ENCODE measurements at regions not wholly inside any gene's neighbourhood (a gene's known extent, or its start where the extent isn't known, plus 50 kb on each side); places are given as distances from the start of the nearest gene placed in this dataset.
"Not testable (repeated sequence)": the region's sequence is repeated elsewhere in the genome, so short reads cannot be mapped to it uniquely, and the experiment has no call there.

- H3K27ac Mint-ChIP-seq, result no peak overlapping the region
- no peak for ATAC-seq
- H3K36me3 Mint-ChIP-seq, result no peaks in the 10 kb centered on the region
- no peaks in the 10 kb centered on the region for H3K9me3 Mint-ChIP-seq
- DNase-seq (ENCODE audit: low spot score in 2 of 2), result no peak
Observed at GRCh38 chr7:35900651-35901050, 99.8 kb downstream of the SEPTIN7 start.

GRCh38 chr7:35905555-35905954 lies 104.7 kb downstream of the SEPTIN7 start:
- Mint-ChIP-seq H3K9me3 (no peaks in the 10 kb centered on the region), H3K27ac (peak overlapping the region in 1 of 2 donors; percentile 77), H3K36me3 (no peaks in the 10 kb centered on the region)

DNA sequence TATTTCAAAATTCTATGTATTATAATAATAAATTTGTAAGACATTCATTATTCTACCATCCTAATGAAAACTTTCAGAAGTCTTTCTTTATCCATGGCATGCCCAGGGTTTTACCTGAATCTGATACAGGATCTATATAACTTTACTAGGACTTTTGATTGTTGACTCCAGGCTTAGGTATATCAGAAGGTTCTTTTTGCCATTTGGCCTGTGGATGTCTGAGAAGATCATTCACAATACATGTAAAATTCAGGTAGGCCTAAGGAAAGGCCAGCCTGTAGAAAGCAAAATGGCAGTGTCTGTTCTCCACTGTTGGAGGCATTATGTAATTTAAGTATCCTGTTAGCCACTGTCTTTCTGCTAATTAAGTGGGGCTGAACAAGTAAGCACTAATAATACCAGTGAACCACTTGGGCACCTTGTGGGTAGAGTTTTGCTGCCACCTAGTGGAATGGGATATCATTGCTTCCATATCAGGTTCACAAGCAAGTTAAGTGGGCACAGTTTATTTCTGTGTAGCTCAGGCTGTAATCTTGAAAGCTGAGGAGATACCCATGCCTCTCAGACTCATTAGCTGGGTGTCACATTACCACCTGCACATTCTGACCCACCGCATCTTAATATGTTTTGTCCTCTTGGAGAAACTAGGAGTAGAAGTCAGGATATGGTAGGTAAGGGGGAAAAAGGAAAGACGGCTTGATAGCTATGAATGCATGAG lies 105.5 kb downstream of the SEPTIN7 start:
- no peaks in the 10 kb centered on the region for H3K9me3 Mint-ChIP-seq
- peaks cover 0 to 2% of the 10 kb centered on the region in 2 donors for H3K36me3 Mint-ChIP-seq
- H3K27ac Mint-ChIP-seq, result no peak overlapping the region
- peak in 1 of 2 donors; percentile 74 for DNase-seq (ENCODE audit: low spot score in 2 of 2)
- ATAC-seq, result peak; percentile 71 to 78

More at GRCh38 chr7:35905555-35905954, 104.7 kb downstream of the SEPTIN7 start:
- DNase-seq (ENCODE audit: low spot score in 2 of 2), result no peak
- no peak for ATAC-seq

GRCh38 chr7:35908331-35909216 lies 107.7 kb downstream of the SEPTIN7 start:
- ATAC-seq, result no peak
- no peak for DNase-seq (ENCODE audit: low spot score in 2 of 2)
- Mint-ChIP-seq H3K9me3 (no peaks in the 10 kb centered on the region), H3K27ac (no peak overlapping the region), H3K36me3 (peaks cover 0 to 14% of the 10 kb centered on the region in 2 donors)

- no peak overlapping the region for H3K27ac Mint-ChIP-seq
- DNase-seq (ENCODE audit: low spot score in 2 of 2) (no peak), ATAC-seq (no peak)
- H3K36me3 Mint-ChIP-seq, result peaks cover 0 to 14% of the 10 kb centered on the region in 2 donors
- H3K9me3 Mint-ChIP-seq, result no peaks in the 10 kb centered on the region
Observed at GRCh38 chr7:35909870-35910357, 109.1 kb downstream of the SEPTIN7 start.

- H3K27ac Mint-ChIP-seq; ATAC-seq; H3K9me3 Mint-ChIP-seq; DNase-seq (ENCODE audit: low spot score in 2 of 2): not testable (repeated sequence)
- H3K36me3 Mint-ChIP-seq, result peaks cover 0 to 14% of the 10 kb centered on the region in 2 donors
Observed at GRCh38 chr7:35910621-35911020, 109.8 kb downstream of the SEPTIN7 start.

GRCh38 chr7:35913350-35913749 lies 112.5 kb downstream of the SEPTIN7 start:
- DNase-seq (ENCODE audit: low spot score in 2 of 2); ATAC-seq; H3K9me3 Mint-ChIP-seq; H3K27ac Mint-ChIP-seq: not testable (repeated sequence)
- H3K36me3 Mint-ChIP-seq, result peaks cover 0 to 14% of the 10 kb centered on the region in 2 donors

DNA sequence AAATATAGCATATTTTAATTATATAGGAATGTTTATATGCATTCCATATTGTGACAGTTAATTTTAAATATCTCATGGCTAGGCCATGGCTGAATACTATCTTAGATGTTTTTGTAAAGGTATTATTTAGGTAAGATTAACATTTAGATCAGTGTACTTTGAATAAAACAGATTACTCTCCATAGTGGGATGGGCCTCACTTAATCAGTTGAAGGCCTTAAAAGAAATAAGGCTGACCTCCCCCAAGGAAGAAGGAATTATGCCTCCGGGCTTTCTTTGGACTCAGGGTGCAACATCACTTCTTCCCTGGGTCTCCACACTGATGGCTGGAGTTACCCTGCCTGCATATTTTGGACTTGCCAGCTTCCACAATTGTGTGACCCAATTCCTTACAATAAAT lies 113.4 kb downstream of the SEPTIN7 start:
- not testable (repeated sequence) for H3K9me3 Mint-ChIP-seq; DNase-seq (ENCODE audit: low spot score in 2 of 2); H3K27ac Mint-ChIP-seq; ATAC-seq
- peaks cover 0 to 14% of the 10 kb centered on the region in 2 donors for H3K36me3 Mint-ChIP-seq

GRCh38 chr7:35915247-35915955 lies 114.5 kb downstream of the SEPTIN7 start:
- H3K27ac Mint-ChIP-seq, result not testable (repeated sequence)

GRCh38 chr7:35918217-35918616 lies 117.4 kb downstream of the SEPTIN7 start:
- not testable (repeated sequence) for ATAC-seq; DNase-seq (ENCODE audit: low spot score in 2 of 2); H3K9me3 Mint-ChIP-seq; H3K36me3 Mint-ChIP-seq; H3K27ac Mint-ChIP-seq

More at GRCh38 chr7:35915247-35915955, 114.5 kb downstream of the SEPTIN7 start:
- ATAC-seq; DNase-seq (ENCODE audit: low spot score in 2 of 2); H3K9me3 Mint-ChIP-seq: not testable (repeated sequence)
- peaks cover 0 to 14% of the 10 kb centered on the region in 2 donors for H3K36me3 Mint-ChIP-seq

- H3K27ac Mint-ChIP-seq, result peak overlapping the region in 1 of 2 donors; percentile 95
- not testable (repeated sequence) for ATAC-seq; H3K36me3 Mint-ChIP-seq; H3K9me3 Mint-ChIP-seq; DNase-seq (ENCODE audit: low spot score in 2 of 2)
Observed at GRCh38 chr7:35919607-35920006, 118.8 kb downstream of the SEPTIN7 start.

DNA sequence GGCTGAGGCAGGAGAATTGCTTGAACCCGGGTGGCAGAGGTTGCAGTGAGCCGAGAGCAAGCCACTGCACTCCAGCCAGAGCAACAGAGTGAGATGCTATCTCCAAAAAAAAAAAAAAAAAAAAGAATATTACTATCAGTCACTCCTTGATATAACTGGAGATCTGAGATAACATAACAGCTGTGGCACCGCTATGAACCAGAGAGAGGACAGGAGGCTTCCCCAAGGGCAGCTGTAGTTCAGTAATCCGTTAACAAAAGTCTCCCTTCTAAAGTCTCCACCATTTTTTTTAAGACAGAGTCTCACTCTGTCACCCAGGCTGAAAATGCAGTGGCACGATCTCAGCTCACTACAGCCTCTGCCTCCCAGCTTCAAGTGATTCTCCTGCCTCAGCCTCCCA lies 120.5 kb downstream of the SEPTIN7 start:
- not testable (repeated sequence) for H3K9me3 Mint-ChIP-seq; H3K27ac Mint-ChIP-seq; H3K36me3 Mint-ChIP-seq; DNase-seq (ENCODE audit: low spot score in 2 of 2); ATAC-seq

- H3K9me3 Mint-ChIP-seq; H3K27ac Mint-ChIP-seq; H3K36me3 Mint-ChIP-seq; ATAC-seq; DNase-seq (ENCODE audit: low spot score in 2 of 2): not testable (repeated sequence)
Observed at GRCh38 chr7:35924668-35925067, 123.8 kb downstream of the SEPTIN7 start.

DNA sequence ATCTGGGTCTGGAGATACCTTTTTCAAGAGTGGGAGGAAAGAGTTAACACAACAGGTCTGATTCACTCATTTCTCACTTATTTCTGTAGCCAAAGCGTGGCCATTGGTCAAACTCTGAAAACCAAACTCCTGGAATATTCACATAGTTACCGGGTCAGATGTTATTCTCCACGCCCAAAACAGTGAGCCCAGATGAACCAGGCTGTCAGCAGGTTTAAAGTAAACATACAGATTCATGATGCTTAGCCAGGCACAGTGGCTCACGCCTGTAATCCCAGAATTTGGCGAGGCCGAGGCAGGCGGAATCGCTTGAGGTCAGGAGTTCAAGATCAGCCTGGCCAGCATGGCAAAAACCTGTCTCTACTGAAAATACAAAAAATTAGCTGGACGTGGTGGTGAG lies 126.1 kb downstream of the SEPTIN7 start:
- not testable (repeated sequence) for DNase-seq (ENCODE audit: low spot score in 2 of 2); H3K36me3 Mint-ChIP-seq; H3K27ac Mint-ChIP-seq; ATAC-seq; H3K9me3 Mint-ChIP-seq

GRCh38 chr7:35931134-35931533 lies 130.3 kb downstream of the SEPTIN7 start:
- not testable (repeated sequence) for H3K36me3 Mint-ChIP-seq; H3K27ac Mint-ChIP-seq; ATAC-seq; DNase-seq (ENCODE audit: low spot score in 2 of 2); H3K9me3 Mint-ChIP-seq

- not testable (repeated sequence) for H3K9me3 Mint-ChIP-seq; H3K36me3 Mint-ChIP-seq; H3K27ac Mint-ChIP-seq; ATAC-seq; DNase-seq (ENCODE audit: low spot score in 2 of 2)
Observed at GRCh38 chr7:35931551-35931950, 130.7 kb downstream of the SEPTIN7 start.

Measured in activated naive CD4-positive, alpha-beta T cell treated with anti-CD3 and anti-CD28 coated beads, Interleukin-2, amount 50 U/mL, for 72 hours (primary cell).